ENCODE measurements at regions not wholly inside any gene's neighbourhood (a gene's known extent, or its start where the extent isn't known, plus 50 kb on each side); places are given as distances from the start of the nearest gene placed in this dataset.

DNA sequence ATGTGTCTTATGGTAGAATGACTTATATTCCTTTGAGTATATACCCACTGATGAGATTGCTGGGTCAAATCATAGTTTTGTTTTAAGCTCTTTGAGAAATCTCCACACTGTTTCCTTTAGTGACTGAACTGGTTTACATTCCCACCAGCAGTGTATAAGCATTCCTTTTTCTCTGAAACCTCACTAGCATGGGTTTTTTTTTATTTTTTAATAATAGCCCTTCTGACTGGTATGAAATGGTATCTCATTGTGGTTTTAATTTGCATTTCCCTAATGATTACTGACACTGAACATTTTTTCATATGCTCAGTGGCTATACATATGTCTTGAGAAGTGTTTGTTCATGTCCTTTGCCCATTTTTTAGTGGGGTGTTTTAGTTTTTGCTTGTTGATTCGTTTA, 494.3 kb downstream of the SQOR start:
- Histone ChIP-seq H3K4me1 (no peaks in the 10 kb centered on the region), H3K9me3 (no peaks in the 10 kb centered on the region), H3K4me2 (no peak overlapping the region), H3K4me3 (no peak overlapping the region), H3K27ac (no peak overlapping the region)
- FAIRE-seq (no peak), DNase-seq (ENCODE audit: low read depth in 1 of 2, low spot score in 1 of 2) (no peak), ATAC-seq (no peak)
- no peak for TF ChIP-seq RARB (CRISPR knock-in tag; IDR thresholded peaks at IDR 0.05)
- TF ChIP-seq CHD4 (IDR thresholded peaks at IDR 0.05; ENCODE audit: borderline replicate concordance): no peak
- no peak for TF ChIP-seq FOSL2 (IDR thresholded peaks at IDR 0.05)
- TF ChIP-seq FOSL2 (CRISPR knock-in tag; IDR thresholded peaks at IDR 0.05): no peak
- TF ChIP-seq SMC3 (IDR thresholded peaks at IDR 0.05): no peak
- no peak for TF ChIP-seq ZFP36 (IDR thresholded peaks at IDR 0.05; ENCODE audit: borderline replicate concordance, partially characterized antibody)
- TF ChIP-seq BCL3 (IDR thresholded peaks at IDR 0.05): no peak
- no peak for TF ChIP-seq EP300 (IDR thresholded peaks at IDR 0.05)
- no peak for TF ChIP-seq TFCP2L1 (CRISPR knock-in tag; IDR thresholded peaks at IDR 0.05)
- TF ChIP-seq HES2 (IDR thresholded peaks at IDR 0.05): no peak
- TF ChIP-seq POLR2AphosphoS2 (conservative IDR thresholded peaks at IDR 0.05; ENCODE audit: low read length): no peak
- TF ChIP-seq, protein P1, sequence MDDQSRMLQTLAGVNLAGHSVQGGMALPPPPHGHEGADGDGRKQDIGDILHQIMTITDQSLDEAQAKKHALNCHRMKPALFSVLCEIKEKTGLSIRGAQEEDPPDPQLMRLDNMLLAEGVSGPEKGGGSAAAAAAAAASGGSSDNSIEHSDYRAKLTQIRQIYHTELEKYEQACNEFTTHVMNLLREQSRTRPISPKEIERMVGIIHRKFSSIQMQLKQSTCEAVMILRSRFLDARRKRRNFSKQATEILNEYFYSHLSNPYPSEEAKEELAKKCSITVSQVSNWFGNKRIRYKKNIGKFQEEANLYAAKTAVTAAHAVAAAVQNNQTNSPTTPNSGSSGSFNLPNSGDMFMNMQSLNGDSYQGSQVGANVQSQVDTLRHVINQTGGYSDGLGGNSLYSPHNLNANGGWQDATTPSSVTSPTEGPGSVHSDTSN (IDR thresholded peaks at IDR 0.05): no peak
- no peak for TF ChIP-seq CEBPB (IDR thresholded peaks at IDR 0.05)
- TF ChIP-seq ATOH8 (CRISPR knock-in tag; IDR thresholded peaks at IDR 0.05; ENCODE audit: low read depth): no peak
- TF ChIP-seq, protein P2, sequence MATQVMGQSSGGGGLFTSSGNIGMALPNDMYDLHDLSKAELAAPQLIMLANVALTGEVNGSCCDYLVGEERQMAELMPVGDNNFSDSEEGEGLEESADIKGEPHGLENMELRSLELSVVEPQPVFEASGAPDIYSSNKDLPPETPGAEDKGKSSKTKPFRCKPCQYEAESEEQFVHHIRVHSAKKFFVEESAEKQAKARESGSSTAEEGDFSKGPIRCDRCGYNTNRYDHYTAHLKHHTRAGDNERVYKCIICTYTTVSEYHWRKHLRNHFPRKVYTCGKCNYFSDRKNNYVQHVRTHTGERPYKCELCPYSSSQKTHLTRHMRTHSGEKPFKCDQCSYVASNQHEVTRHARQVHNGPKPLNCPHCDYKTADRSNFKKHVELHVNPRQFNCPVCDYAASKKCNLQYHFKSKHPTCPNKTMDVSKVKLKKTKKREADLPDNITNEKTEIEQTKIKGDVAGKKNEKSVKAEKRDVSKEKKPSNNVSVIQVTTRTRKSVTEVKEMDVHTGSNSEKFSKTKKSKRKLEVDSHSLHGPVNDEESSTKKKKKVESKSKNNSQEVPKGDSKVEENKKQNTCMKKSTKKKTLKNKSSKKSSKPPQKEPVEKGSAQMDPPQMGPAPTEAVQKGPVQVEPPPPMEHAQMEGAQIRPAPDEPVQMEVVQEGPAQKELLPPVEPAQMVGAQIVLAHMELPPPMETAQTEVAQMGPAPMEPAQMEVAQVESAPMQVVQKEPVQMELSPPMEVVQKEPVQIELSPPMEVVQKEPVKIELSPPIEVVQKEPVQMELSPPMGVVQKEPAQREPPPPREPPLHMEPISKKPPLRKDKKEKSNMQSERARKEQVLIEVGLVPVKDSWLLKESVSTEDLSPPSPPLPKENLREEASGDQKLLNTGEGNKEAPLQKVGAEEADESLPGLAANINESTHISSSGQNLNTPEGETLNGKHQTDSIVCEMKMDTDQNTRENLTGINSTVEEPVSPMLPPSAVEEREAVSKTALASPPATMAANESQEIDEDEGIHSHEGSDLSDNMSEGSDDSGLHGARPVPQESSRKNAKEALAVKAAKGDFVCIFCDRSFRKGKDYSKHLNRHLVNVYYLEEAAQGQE (IDR thresholded peaks at IDR 0.05): no peak
- no peak for TF ChIP-seq RFX5 (IDR thresholded peaks at IDR 0.05)
- POLR2A ChIA-PET: no interaction called here
- WGBS (ENCODE audit: missing lambda C conversion rate): 0% methylated on average over 1 of the region's 1 CpG
- CTCF ChIA-PET: no interaction called here

DNA sequence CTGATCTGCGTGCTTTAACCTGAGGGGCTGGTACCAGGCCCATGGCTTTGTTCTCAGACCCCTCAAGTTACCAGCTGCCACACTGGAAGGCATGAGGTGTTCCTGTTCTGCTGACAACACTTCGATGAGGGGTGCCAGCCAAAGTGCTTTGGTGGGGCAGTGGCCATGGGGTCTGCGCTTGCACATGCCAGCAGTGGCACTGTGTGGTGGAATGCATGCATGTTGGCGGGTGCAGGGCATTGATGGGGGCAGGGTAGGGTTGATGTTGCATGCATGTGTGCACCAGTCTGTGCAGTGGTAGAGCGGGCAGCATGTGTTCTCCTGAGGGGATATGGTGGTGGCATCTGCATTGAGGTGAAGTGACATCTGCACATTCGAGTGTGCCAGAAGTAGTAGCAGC, 497.0 kb downstream of the SQOR start:
- ChIA-PET POLR2A (no interaction called here), CTCF (no interaction called here)
- no peaks in the 10 kb centered on the region for H3K9me3 ChIP-seq
- no peak overlapping the region for H3K27ac ChIP-seq
- no peak overlapping the region for H3K4me2 ChIP-seq
- DNase-seq (ENCODE audit: low read depth in 1 of 2, low spot score in 1 of 2) (no peak), FAIRE-seq (no peak), ATAC-seq (no peak)
- H3K4me1 ChIP-seq: no peaks in the 10 kb centered on the region
- WGBS (ENCODE audit: missing lambda C conversion rate): 8% methylated on average over 4 of the region's 6 CpGs
- no peak overlapping the region for H3K4me3 ChIP-seq
- TF ChIP-seq, protein P3, sequence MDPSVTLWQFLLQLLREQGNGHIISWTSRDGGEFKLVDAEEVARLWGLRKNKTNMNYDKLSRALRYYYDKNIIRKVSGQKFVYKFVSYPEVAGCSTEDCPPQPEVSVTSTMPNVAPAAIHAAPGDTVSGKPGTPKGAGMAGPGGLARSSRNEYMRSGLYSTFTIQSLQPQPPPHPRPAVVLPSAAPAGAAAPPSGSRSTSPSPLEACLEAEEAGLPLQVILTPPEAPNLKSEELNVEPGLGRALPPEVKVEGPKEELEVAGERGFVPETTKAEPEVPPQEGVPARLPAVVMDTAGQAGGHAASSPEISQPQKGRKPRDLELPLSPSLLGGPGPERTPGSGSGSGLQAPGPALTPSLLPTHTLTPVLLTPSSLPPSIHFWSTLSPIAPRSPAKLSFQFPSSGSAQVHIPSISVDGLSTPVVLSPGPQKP (IDR thresholded peaks at IDR 0.05; ENCODE audit: low read depth, low read length): no peak
- no peak for TF ChIP-seq KDM1A (IDR thresholded peaks at IDR 0.05; ENCODE audit: low read depth)
- TF ChIP-seq, protein P4, sequence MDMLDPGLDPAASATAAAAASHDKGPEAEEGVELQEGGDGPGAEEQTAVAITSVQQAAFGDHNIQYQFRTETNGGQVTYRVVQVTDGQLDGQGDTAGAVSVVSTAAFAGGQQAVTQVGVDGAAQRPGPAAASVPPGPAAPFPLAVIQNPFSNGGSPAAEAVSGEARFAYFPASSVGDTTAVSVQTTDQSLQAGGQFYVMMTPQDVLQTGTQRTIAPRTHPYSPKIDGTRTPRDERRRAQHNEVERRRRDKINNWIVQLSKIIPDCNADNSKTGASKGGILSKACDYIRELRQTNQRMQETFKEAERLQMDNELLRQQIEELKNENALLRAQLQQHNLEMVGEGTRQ (IDR thresholded peaks at IDR 0.05): no peak
- no peak for TF ChIP-seq HEYL (CRISPR knock-in tag; IDR thresholded peaks at IDR 0.05)
- TF ChIP-seq CBX8 (IDR thresholded peaks at IDR 0.05): no peak
- TF ChIP-seq POLR2AphosphoS2 (conservative IDR thresholded peaks at IDR 0.05; ENCODE audit: low read length): no peak
- no peak for TF ChIP-seq RAD21 (conservative IDR thresholded peaks at IDR 0.05 in 1 of 2, IDR thresholded peaks at IDR 0.05 in 1 of 2)
- no peak for TF ChIP-seq MAX (IDR thresholded peaks at IDR 0.05)
- TF ChIP-seq CHD2 (IDR thresholded peaks at IDR 0.05; ENCODE audit: low read length, partially characterized antibody): no peak
- TF ChIP-seq ESRRA (IDR thresholded peaks at IDR 0.05; ENCODE audit: borderline replicate concordance, low read length): no peak
- TF ChIP-seq EP300 (IDR thresholded peaks at IDR 0.05): no peak
- TF ChIP-seq ZFP36 (IDR thresholded peaks at IDR 0.05; ENCODE audit: borderline replicate concordance, partially characterized antibody): no peak
- TF ChIP-seq EHF (CRISPR knock-in tag; IDR thresholded peaks at IDR 0.05): no peak
- TF ChIP-seq HOXB5 (CRISPR knock-in tag; IDR thresholded peaks at IDR 0.05): no peak
- TF ChIP-seq PHF8 (IDR thresholded peaks at IDR 0.05; ENCODE audit: borderline replicate concordance, low read depth): no peak
- no peak for TF ChIP-seq KDM5A (IDR thresholded peaks at IDR 0.05)
- no peak for TF ChIP-seq HDAC2 (IDR thresholded peaks at IDR 0.05)
- TF ChIP-seq FOXS1 (CRISPR knock-in tag; IDR thresholded peaks at IDR 0.05): no peak

Data from A549 (cell line).